ENCODE measurements at regions not wholly inside any gene's neighbourhood (a gene's known extent, or its start where the extent isn't known, plus 50 kb on each side); places are given as distances from the start of the nearest gene placed in this dataset.

DNA sequence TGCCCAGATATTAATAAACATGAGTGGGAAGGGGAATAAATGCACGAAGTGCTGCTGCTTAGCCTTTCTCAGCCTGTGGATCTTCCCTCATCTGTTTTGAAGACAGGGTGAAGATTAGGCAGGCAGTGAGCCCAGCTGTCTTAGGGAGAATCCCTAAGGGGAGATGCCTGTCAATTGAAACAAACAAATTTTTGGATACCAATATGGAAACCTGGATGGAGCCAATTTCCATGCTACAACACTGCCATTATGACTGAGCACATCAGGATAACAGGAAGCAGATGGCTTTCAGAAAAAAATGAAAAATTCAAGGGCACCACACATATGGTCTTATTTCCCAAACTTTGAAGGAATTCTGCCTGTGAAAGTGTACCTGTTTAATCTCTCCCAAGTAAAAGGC, 80.3 kb downstream of the HMHB1 start:
- TF ChIP-seq POLR2A (IDR thresholded peaks at IDR 0.05; ENCODE audit: low read depth, low read length) (no peak), TAF1 (IDR thresholded peaks at IDR 0.05; ENCODE audit: low read depth, low read length) (no peak), POU2F2 (IDR thresholded peaks at IDR 0.05; ENCODE audit: low read depth, low read length) (no peak), POLR2AphosphoS5 (IDR thresholded peaks at IDR 0.05; ENCODE audit: low read depth, low read length) (no peak), SPI1 (IDR thresholded peaks at IDR 0.05; ENCODE audit: low read depth, low read length) (no peak), PAX5 (IDR thresholded peaks at IDR 0.05; ENCODE audit: insufficient read depth, low read length, severe bottlenecking) (no peak)

All from GM12891 (cell line).